Testis (tissue), 2 donors: ENCODE measurements at regions not wholly inside any gene's neighbourhood (a gene's known extent, or its start where the extent isn't known, plus 50 kb on each side); places are given as distances from the start of the nearest gene placed in this dataset.

ENCODE experiments used
- DNase-seq: peaks from one replicate; pipeline ENCODE4 v3.0.0-alpha.2; 2019
- H3K27ac ChIP-seq, 2 donors: fragments of 200-600 bp; sonication (generic); one replicate each; pipeline ENCODE4 v1.5.1; 2019
- H3K27me3 ChIP-seq: fragments of 200-600 bp; sonication (generic); one replicate; pipeline ENCODE4 v1.5.1; 2019
- H3K36me3 ChIP-seq: fragments of 200-600 bp; sonication (generic); one replicate; pipeline ENCODE4 v1.5.1; 2017; ENCODE audit warnings: low read depth; ENCODE audit errors: missing control alignments
- H3K4me1 ChIP-seq: fragments of 200-600 bp; sonication (generic); one replicate; pipeline ENCODE4 v1.5.1; 2019
- H3K4me3 ChIP-seq, 2 donors: fragments of 200-600 bp; sonication (generic); one replicate each; pipeline ENCODE4 v1.5.1; 2017 to 2019
- H3K9me3 ChIP-seq: fragments of 200-600 bp; sonication (generic); one replicate; pipeline ENCODE4 v1.5.1; 2017
- POLR2A ChIP-seq: fragments of 450-650 bp; IDR thresholded peaks from one replicate; pipeline ENCODE4 v1.6.1; 2017; ENCODE audit warnings: antibody characterized with exemption, mild to moderate bottlenecking, moderate library complexity
- WGBS, 2 donors: methylation state at CpG; one replicate each; pipeline ENCODE4 v1.1.5; 2018; 5-methylcytosine and 5-hydroxymethylcytosine counted together
- intact Hi-C: fragments of 100-400 bp; cut with DNase I; formaldehyde crosslinking; loops from one replicate; pipeline ENCODE4 v1.15.1; 2023; ENCODE audit warnings: low total_unique reads
- TF ChIP-seq, protein P1 (sequence below), 3 experiments: fragments of 450-650 bp in 2 of 3; fragments of 200-600 bp in 1 of 3; sonication (generic) in 1 of 3; IDR thresholded peaks; one replicate each; pipeline ENCODE4 v1.5.1; 2016 to 2019; ENCODE audit warnings: antibody characterized with exemption in 3 of 3, mild to moderate bottlenecking in 2 of 3, moderate library complexity in 1 of 3

DNA sequence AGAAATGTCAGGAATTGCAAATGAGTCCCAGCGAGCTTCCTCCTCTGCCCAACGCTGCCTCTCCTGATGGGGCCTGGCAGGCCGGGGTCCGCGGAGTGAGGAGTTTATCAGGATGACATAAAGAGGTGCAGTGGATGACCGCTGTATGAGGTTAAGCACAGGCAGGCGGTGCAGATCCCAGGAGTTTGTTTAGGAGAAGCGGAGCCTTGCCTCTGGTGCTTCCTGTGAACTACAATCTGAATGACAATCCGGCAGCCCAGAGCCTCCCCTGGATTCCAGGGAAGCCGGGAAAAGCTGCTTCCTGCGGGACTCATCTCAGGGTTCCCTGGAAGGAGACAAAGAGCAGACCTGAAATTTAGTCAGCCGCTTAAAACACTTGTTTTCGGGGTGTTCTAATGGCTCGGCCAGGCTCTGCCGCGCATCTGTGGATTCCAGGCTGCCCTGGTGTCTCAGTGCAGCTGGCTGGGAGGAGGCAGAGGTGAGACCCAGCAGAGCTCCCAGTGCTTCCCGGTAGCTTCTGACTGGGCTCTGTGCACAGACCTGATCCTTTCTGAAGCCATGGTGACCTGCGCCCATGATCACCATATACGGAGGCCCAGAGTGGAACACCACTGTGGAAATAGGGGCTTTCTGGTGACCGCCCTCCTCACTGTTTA is 69.8 kb upstream of the IRX4 start:
- DNase-seq = no peak
- Histone ChIP-seq H3K36me3 (no peaks in the 10 kb centered on the region), H3K27ac (no peak overlapping the region), H3K4me3 (no peak overlapping the region), H3K4me1 (no peaks in the 10 kb centered on the region), H3K9me3 (no peaks in the 10 kb centered on the region), H3K27me3 (no peaks in the 10 kb centered on the region)
- no peak for TF ChIP-seq POLR2A
- TF ChIP-seq, protein P1, sequence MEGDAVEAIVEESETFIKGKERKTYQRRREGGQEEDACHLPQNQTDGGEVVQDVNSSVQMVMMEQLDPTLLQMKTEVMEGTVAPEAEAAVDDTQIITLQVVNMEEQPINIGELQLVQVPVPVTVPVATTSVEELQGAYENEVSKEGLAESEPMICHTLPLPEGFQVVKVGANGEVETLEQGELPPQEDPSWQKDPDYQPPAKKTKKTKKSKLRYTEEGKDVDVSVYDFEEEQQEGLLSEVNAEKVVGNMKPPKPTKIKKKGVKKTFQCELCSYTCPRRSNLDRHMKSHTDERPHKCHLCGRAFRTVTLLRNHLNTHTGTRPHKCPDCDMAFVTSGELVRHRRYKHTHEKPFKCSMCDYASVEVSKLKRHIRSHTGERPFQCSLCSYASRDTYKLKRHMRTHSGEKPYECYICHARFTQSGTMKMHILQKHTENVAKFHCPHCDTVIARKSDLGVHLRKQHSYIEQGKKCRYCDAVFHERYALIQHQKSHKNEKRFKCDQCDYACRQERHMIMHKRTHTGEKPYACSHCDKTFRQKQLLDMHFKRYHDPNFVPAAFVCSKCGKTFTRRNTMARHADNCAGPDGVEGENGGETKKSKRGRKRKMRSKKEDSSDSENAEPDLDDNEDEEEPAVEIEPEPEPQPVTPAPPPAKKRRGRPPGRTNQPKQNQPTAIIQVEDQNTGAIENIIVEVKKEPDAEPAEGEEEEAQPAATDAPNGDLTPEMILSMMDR (IDR thresholded peaks at IDR 0.05) = no peak
- intact Hi-C loops = no loop called here
- WGBS, 2 donors = 39 to 55% methylated on average over 12 to 20 of the region's 20 CpGs

DNA sequence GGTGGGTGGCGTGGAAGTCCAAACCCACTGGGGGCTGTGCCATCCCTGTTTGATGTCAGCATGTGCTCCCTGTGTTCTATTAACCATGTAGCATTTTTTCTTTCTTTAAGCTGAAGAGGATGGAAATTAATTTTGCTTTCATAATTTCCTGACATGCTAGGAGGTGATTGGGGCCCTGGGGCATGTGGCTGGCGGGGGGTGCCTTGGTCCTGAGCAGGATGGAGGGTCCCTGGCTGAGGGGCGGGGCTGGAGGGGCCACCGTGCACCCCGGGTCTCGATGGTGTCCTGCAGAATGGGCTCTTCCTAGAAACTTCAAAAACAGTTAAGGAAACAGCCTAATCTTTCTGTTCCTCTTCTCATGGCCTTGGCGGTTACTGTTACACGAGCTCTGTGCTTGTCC is 69.3 kb upstream of the IRX4 start:
- H3K9me3 ChIP-seq = no peaks in the 10 kb centered on the region
- 61 to 64% methylated on average over 8 of the region's 8 CpGs for WGBS, 2 donors
- no peak overlapping the region for H3K27ac ChIP-seq
- no peaks in the 10 kb centered on the region for H3K27me3 ChIP-seq
- no peak overlapping the region for H3K4me3 ChIP-seq
- no peaks in the 10 kb centered on the region for H3K36me3 ChIP-seq
- intact Hi-C loops = no loop called here
- no peak for DNase-seq
- no peaks in the 10 kb centered on the region for H3K4me1 ChIP-seq
- TF ChIP-seq, protein P1 (IDR thresholded peaks at IDR 0.05) = no peak
- TF ChIP-seq POLR2A = no peak

DNA sequence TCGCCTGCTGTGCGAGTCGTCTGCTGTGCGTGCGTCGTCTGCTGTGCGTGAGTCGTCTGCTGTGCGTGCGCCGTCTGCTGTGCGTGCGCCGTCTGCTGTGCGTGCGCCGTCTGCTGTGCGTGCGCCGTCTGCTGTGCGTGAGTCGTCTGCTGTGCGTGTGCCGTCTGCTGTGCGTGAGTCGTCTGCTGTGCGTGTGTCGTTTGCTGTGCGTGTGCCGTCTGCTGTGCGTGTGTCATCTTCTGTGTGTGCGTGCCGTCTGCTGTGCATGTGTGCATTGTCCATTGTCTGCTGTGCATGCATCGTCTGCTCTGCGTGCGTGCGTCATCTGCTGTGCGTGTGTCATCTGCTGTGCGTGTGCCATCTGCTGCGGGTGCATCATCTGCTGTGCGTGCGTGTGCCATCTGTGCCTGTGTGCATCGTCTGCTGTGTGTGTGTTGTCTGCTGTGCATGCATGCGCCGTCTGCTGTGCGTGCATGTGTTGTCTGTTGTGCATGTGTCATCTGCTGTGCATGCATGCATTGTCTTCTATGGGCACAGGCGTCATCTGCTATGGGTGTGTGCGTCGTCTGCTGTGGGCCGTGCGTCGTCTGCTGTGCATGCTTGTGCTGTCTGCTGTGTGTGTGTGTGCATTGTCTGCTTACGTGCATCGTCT is 68.6 kb upstream of the IRX4 start:
- intact Hi-C loops = no loop called here
- H3K27me3 ChIP-seq = no peaks in the 10 kb centered on the region
- DNase-seq = no peak
- no peaks in the 10 kb centered on the region for H3K9me3 ChIP-seq
- WGBS, 2 donors = 87 to 93% methylated on average over 20 to 49 of the region's 54 CpGs
- H3K27ac ChIP-seq = no peak overlapping the region
- H3K36me3 ChIP-seq = no peaks in the 10 kb centered on the region
- TF ChIP-seq, protein P1 (IDR thresholded peaks at IDR 0.05) = no peak
- TF ChIP-seq POLR2A = no peak
- no peaks in the 10 kb centered on the region for H3K4me1 ChIP-seq
- H3K4me3 ChIP-seq = no peak overlapping the region

DNA sequence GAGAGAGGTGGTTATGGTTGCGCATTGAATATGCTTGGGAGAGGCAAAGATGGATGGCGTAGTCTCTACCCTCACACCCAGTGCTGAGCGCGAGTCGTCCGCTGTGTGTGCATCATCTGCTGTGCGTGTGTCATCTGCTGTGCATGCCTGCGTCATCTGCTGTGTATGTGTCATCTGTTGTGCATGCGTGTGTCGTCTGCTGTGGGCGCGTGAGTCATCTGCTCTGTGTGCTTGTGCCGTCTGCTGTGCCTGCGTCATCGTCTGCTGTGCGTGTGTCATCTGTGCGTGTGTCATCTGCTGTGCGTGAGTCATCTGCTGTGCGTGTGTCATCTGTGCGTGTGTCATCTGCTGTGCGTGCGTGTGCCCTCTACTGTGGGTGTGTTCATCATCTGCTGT is 68.0 kb upstream of the IRX4 start:
- 78 to 83% methylated on average over 16 to 22 of the region's 22 CpGs for WGBS, 2 donors
- H3K27me3 ChIP-seq = no peaks in the 10 kb centered on the region
- no peak for DNase-seq
- no peaks in the 10 kb centered on the region for H3K4me1 ChIP-seq
- no peaks in the 10 kb centered on the region for H3K9me3 ChIP-seq
- intact Hi-C loops = no loop called here
- no peak for TF ChIP-seq POLR2A
- TF ChIP-seq, protein P1 (IDR thresholded peaks at IDR 0.05) = no peak
- H3K27ac ChIP-seq = no peak overlapping the region
- H3K4me3 ChIP-seq = no peak overlapping the region
- no peaks in the 10 kb centered on the region for H3K36me3 ChIP-seq
